ENCODE measurements at regions not wholly inside any gene's neighbourhood (a gene's known extent, or its start where the extent isn't known, plus 50 kb on each side); places are given as distances from the start of the nearest gene placed in this dataset.

DNA sequence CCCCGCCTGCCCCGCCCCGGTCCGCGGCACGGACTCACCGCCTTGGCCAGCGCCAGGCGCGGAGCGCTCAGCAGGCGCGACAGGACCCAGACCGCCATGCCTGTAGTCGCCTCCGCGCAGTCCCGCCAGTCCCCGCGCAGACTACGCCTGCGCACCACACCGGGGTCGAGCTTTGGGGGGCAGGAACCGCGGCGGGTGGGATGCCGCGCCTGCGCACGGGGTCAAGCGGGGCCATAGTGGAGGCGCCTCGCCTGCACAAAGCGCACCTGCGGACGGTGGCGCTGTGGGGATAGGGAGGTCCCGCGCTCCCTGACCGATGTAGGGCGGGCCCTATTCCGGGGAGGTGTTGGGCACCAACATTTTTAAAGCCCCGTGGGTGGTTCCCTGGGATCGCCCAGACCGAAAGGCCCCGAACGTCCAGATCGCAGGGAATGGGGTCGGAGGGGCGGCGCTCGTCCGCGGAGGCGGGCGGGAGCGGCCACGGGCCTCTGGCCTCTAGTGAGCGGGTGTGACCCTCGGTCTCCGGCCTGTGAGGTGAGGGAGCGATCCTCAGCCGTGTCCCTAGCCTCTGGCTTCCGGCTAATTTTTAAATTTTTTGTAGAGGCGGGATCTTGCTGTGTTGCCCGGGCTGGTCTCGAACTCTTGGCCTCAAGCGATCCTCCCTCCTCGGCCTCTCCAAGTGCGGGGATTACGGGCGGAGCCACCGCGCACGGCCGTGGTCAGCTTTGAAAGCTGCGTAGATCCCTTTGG is 70.8 kb upstream of the LPCAT1 start (continued):
- TF ChIP-seq ZFP36L1 (CRISPR knock-in tag; IDR thresholded peaks at IDR 0.05) (0 out of 2 replicates have a peak, but pooled peaks have one; percentile 34), ZNF24 (IDR thresholded peaks at IDR 0.05) (no peak), ZNF124 (CRISPR knock-in tag; IDR thresholded peaks at IDR 0.05) (peak; percentile 69; the same call in 1 of the 2 replicates), ZNF350 (CRISPR knock-in tag; IDR thresholded peaks at IDR 0.05; ENCODE audit: borderline replicate concordance, low read depth) (peak; percentile 46; the same call in 1 of the 2 replicates), HNF4G (IDR thresholded peaks at IDR 0.05; ENCODE audit: borderline replicate concordance, low read depth, low read length) (no peak), HNF4G (CRISPR knock-in tag; IDR thresholded peaks at IDR 0.05; ENCODE audit: borderline replicate concordance, low read depth) (no peak), CCAR2 (optimal IDR thresholded peaks at IDR 0.05; ENCODE audit: low read depth, low read length) (no peak), KLF16 (CRISPR knock-in tag; IDR thresholded peaks at IDR 0.05) (peak in 1 of 2 experiments; percentile 93; a peak in 2 of 4 replicates), TCF7L2 (IDR thresholded peaks at IDR 0.05; ENCODE audit: low read depth, low read length) (no peak), ZNF12 (CRISPR knock-in tag; IDR thresholded peaks at IDR 0.05) (peak; percentile 35), HDAC1 (CRISPR knock-in tag; IDR thresholded peaks at IDR 0.05) (0 out of 2 replicates have a peak, but pooled peaks have one; percentile 22), ZIK1 (CRISPR knock-in tag; IDR thresholded peaks at IDR 0.05; ENCODE audit: borderline replicate concordance, low read depth) (no peak), ZMYM2 (CRISPR knock-in tag; IDR thresholded peaks at IDR 0.05) (0 out of 2 replicates have a peak, but pooled peaks have one; percentile 44), SP1 (IDR thresholded peaks at IDR 0.05) (no peak), SP1 (CRISPR knock-in tag; IDR thresholded peaks at IDR 0.05) (peak; percentile 63; the same call in 1 of the 2 replicates), HNRNPLL (IDR thresholded peaks at IDR 0.05; ENCODE audit: low read depth, low read length, poor library complexity, severe bottlenecking) (peak; percentile 90), HNRNPK (IDR thresholded peaks at IDR 0.05; ENCODE audit: low read depth, low read length, poor library complexity, severe bottlenecking) (no peak), MIXL1 (CRISPR knock-in tag; IDR thresholded peaks at IDR 0.05) (0 out of 2 replicates have a peak, but pooled peaks have one; percentile 45), ZNF329 (CRISPR knock-in tag; IDR thresholded peaks at IDR 0.05; ENCODE audit: low read depth) (peak; percentile 54; the same call in 1 of the 2 replicates), PLRG1 (conservative IDR thresholded peaks at IDR 0.05) (no peak)
- TF ChIP-seq, protein P1, sequence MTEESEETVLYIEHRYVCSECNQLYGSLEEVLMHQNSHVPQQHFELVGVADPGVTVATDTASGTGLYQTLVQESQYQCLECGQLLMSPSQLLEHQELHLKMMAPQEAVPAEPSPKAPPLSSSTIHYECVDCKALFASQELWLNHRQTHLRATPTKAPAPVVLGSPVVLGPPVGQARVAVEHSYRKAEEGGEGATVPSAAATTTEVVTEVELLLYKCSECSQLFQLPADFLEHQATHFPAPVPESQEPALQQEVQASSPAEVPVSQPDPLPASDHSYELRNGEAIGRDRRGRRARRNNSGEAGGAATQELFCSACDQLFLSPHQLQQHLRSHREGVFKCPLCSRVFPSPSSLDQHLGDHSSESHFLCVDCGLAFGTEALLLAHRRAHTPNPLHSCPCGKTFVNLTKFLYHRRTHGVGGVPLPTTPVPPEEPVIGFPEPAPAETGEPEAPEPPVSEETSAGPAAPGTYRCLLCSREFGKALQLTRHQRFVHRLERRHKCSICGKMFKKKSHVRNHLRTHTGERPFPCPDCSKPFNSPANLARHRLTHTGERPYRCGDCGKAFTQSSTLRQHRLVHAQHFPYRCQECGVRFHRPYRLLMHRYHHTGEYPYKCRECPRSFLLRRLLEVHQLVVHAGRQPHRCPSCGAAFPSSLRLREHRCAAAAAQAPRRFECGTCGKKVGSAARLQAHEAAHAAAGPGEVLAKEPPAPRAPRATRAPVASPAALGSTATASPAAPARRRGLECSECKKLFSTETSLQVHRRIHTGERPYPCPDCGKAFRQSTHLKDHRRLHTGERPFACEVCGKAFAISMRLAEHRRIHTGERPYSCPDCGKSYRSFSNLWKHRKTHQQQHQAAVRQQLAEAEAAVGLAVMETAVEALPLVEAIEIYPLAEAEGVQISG (CRISPR knock-in tag; IDR thresholded peaks at IDR 0.05): peak; percentile 85
- TF ChIP-seq, protein P2, sequence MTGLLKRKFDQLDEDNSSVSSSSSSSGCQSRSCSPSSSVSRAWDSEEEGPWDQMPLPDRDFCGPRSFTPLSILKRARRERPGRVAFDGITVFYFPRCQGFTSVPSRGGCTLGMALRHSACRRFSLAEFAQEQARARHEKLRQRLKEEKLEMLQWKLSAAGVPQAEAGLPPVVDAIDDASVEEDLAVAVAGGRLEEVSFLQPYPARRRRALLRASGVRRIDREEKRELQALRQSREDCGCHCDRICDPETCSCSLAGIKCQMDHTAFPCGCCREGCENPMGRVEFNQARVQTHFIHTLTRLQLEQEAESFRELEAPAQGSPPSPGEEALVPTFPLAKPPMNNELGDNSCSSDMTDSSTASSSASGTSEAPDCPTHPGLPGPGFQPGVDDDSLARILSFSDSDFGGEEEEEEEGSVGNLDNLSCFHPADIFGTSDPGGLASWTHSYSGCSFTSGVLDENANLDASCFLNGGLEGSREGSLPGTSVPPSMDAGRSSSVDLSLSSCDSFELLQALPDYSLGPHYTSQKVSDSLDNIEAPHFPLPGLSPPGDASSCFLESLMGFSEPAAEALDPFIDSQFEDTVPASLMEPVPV (CRISPR knock-in tag; IDR thresholded peaks at IDR 0.05): no peak
- TF ChIP-seq, protein P3, sequence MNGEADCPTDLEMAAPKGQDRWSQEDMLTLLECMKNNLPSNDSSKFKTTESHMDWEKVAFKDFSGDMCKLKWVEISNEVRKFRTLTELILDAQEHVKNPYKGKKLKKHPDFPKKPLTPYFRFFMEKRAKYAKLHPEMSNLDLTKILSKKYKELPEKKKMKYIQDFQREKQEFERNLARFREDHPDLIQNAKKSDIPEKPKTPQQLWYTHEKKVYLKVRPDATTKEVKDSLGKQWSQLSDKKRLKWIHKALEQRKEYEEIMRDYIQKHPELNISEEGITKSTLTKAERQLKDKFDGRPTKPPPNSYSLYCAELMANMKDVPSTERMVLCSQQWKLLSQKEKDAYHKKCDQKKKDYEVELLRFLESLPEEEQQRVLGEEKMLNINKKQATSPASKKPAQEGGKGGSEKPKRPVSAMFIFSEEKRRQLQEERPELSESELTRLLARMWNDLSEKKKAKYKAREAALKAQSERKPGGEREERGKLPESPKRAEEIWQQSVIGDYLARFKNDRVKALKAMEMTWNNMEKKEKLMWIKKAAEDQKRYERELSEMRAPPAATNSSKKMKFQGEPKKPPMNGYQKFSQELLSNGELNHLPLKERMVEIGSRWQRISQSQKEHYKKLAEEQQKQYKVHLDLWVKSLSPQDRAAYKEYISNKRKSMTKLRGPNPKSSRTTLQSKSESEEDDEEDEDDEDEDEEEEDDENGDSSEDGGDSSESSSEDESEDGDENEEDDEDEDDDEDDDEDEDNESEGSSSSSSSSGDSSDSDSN (CRISPR knock-in tag; IDR thresholded peaks at IDR 0.05): peak; percentile 68
- TF ChIP-seq, protein P4, sequence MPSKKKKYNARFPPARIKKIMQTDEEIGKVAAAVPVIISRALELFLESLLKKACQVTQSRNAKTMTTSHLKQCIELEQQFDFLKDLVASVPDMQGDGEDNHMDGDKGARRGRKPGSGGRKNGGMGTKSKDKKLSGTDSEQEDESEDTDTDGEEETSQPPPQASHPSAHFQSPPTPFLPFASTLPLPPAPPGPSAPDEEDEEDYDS (CRISPR knock-in tag; IDR thresholded peaks at IDR 0.05): peak; percentile 80

All from HepG2 (cell line).